IPS-20b (cell line): ENCODE measurements at regions not wholly inside any gene's neighbourhood (a gene's known extent, or its start where the extent isn't known, plus 50 kb on each side); places are given as distances from the start of the nearest gene placed in this dataset.
"Not testable (repeated sequence)": the region's sequence is repeated elsewhere in the genome, so short reads cannot be mapped to it uniquely, and the experiment has no call there.

ENCODE experiments used
- H3K27ac ChIP-seq: one replicate; pipeline ENCODE4 v1.5.1; 2013; ENCODE audit warnings: low read length
- H3K27me3 ChIP-seq: 2 replicates; pipeline ENCODE4 v1.6.1; 2013; ENCODE audit warnings: mild to moderate bottlenecking, low read length, inconsistent platforms; ENCODE audit not compliant: insufficient read depth
- H3K36me3 ChIP-seq: 2 replicates; pipeline ENCODE4 v1.6.1; 2013; ENCODE audit warnings: low read depth, mild to moderate bottlenecking, inconsistent platforms, low read length, moderate library complexity; ENCODE audit not compliant: insufficient read depth
- H3K4me1 ChIP-seq: 2 replicates; pipeline ENCODE4 v1.6.1; 2013; ENCODE audit warnings: mild to moderate bottlenecking, control low read depth, inconsistent platforms, low read length, moderate library complexity; ENCODE audit not compliant: insufficient read depth
- H3K4me3 ChIP-seq: 2 replicates; pipeline ENCODE4 v1.5.1; 2013; ENCODE audit warnings: mild to moderate bottlenecking, low read length, inconsistent platforms
- H3K9ac ChIP-seq: 2 replicates; pipeline ENCODE4 v1.6.1; 2013; ENCODE audit warnings: low read depth, mild to moderate bottlenecking, inconsistent platforms, low read length, moderate library complexity
- H3K9me3 ChIP-seq: 2 replicates; pipeline ENCODE4 v1.6.1; 2013; ENCODE audit warnings: mild to moderate bottlenecking, low read depth, low read length, inconsistent platforms; ENCODE audit not compliant: insufficient read depth

DNA sequence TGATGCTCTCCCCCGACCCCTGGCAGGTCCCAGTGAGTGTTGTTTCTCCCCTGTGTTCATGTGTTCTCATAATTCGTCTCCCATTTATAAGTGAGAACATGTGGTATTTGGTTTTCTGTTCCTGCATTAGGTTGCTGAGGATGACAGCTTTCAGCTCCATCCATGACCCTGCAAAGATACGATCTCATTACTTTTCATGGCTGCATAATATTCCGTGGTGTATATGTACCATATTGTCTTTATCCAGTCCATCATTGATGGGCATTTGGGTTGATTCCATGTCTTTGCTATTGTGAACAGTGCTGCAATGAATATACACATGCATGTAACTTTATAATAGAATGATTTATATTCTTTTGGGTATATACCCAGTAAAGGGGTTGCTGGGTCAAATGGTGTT, 321.5 kb downstream of the EMP1 start:
- H3K9ac ChIP-seq, H3K4me1 ChIP-seq, H3K27me3 ChIP-seq, H3K36me3 ChIP-seq, H3K4me3 ChIP-seq, H3K27ac ChIP-seq, H3K9me3 ChIP-seq: not testable (repeated sequence)

DNA sequence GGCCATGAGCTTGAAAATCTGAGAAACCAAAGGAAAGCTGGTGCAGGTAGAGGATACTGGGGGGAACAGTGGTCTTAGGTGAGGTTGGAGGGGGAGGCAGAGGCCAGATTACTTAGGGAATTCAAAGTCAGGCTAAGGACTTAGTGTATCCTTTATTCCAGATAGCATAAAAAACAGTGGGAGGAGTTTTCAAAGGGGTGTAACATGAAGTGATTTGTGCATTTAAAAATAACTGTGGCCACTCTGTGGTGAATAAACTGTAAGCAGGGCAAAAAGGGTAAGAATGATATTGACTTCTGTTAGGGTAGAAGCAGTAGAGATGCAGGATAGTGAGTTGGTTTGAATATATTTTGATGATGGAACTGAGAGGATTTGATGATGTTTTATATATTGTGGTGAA, 313.2 kb downstream of the EMP1 start:
- H3K36me3 ChIP-seq = no peaks in the 10 kb centered on the region
- no peaks in the 10 kb centered on the region for H3K9me3 ChIP-seq
- no peak overlapping the region for H3K4me3 ChIP-seq
- peaks cover 13% of the 10 kb centered on the region for H3K4me1 ChIP-seq
- H3K9ac ChIP-seq = no peak overlapping the region
- no peaks in the 10 kb centered on the region for H3K27me3 ChIP-seq
- H3K27ac ChIP-seq = no peak overlapping the region

DNA sequence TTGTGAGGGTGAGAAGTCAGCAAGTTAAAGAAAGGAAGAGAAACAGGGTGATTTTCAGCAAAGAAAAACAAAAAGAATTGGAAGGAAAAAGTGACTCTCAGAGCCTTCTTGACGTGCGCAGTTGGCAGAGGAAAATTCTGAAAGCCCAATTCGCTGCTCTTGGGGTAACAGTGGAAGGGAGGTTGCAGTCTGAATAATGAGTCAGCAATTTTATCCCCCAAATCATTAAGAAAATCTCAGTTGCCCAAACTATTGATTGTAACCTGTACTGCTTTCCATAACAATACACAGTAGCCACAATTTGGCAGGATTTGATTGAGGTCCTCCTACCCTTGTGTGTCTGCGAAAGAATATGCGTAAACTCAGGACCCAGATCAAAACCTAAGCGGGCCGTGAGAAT, 309.1 kb downstream of the EMP1 start:
- Histone ChIP-seq H3K4me1 (peaks cover 14% of the 10 kb centered on the region), H3K36me3 (no peaks in the 10 kb centered on the region), H3K27me3 (no peaks in the 10 kb centered on the region), H3K9me3 (no peaks in the 10 kb centered on the region), H3K9ac (no peak overlapping the region), H3K27ac (no peak overlapping the region), H3K4me3 (no peak overlapping the region)

DNA sequence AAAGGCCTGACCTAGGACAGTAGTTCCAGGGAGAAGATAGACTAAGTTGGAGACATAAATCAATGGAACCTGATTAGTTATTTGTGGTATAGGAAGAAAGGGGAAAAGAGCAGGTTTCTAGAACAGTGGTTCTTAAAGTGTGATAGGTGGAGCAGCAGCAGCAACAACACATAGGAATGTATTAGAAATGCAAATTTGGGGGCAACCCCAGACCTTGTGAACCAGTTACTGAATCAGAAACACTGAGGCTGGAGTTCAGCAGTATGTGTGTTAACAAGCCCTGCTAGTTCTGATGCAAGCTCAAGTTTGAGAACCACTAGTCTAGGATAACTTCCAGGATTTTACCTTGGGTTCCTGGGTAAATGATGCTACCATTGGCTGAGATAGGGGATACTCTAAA, 308.7 kb downstream of the EMP1 start:
- peaks cover 14% of the 10 kb centered on the region for H3K4me1 ChIP-seq
- H3K9ac ChIP-seq = no peak overlapping the region
- no peaks in the 10 kb centered on the region for H3K27me3 ChIP-seq
- H3K4me3 ChIP-seq = no peak overlapping the region
- H3K27ac ChIP-seq = no peak overlapping the region
- no peaks in the 10 kb centered on the region for H3K9me3 ChIP-seq
- no peaks in the 10 kb centered on the region for H3K36me3 ChIP-seq

DNA sequence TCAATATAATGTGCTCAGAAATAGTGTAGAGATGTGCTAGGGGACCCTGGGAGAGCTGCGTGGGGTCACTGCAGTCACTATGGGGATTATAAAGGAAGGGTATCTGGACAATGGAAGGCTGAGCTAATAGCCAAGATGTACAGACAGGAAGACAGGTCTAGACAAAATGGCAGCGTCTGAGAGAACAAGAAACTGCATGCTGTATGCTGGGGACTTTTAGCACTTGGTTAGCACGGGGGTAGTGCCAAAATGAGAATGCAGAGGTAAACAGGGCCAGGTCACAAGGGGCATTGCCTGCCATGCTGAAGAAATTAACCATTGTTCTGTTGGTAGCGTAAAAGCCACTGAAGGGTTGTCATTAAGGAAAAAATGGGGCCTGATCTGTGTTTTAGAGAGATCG, 308.2 kb downstream of the EMP1 start:
- H3K36me3 ChIP-seq = no peaks in the 10 kb centered on the region
- H3K9me3 ChIP-seq = no peaks in the 10 kb centered on the region
- peaks cover 14% of the 10 kb centered on the region for H3K4me1 ChIP-seq
- H3K27me3 ChIP-seq = no peaks in the 10 kb centered on the region
- H3K27ac ChIP-seq = no peak overlapping the region
- H3K9ac ChIP-seq = no peak overlapping the region
- H3K4me3 ChIP-seq = no peak overlapping the region

DNA sequence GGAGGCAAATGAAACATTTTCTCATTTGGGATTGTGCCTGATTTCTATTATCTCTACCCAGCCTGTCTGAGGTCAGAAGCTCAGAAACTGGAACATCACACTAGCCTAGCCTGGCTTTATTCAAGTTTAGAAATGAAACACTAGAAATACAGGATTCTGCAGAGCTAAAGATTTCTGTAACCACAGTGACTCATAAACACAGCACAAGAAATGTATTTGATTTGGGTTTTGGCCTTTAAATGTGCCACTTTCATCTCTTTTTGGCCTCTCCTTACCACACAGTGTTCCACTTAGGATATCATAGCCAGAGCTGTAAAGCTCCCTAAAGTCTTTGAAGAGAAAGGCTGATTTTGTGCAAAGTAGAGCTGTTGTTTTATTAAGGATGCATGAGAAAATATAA, 307.5 kb downstream of the EMP1 start:
- no peaks in the 10 kb centered on the region for H3K9me3 ChIP-seq
- H3K9ac ChIP-seq = no peak overlapping the region

DNA sequence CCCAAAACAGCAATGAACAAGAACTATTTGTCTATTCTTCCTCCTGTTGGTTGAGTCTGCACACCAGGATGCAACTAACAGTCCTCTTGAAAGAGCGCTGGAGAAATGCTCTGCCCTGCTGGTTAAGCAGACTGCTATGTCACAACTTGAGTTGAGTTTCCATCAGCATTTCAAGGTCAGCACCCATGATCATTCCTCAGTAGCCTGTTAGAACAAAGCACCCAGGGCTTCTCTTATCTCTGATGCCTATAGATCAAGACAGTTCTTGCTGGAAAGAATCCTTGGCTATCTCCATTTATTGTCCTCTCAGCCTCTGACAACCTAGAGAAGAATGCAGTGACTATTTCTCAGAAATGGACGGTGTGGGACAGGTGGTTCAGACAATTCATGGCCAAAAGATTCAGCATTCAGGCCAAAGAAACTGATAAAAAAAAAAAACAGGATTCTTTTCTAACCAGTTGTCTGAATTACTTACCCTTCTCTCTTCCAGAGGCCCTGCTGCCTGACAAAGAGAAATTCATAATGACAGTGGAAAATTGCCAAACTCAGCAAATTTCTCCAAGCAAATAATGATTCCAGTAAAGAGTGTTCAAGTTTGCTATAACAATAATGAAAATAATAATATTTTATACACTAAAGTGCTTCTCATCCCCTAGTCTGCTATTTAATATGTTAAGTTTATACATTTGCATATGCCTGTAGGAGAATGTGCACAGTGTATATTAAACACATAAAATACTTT, 306.7 kb downstream of the EMP1 start:
- no peak overlapping the region for H3K9ac ChIP-seq

More for the DNA sequence above, 307.5 kb downstream of the EMP1 start:
- no peak overlapping the region for H3K27ac ChIP-seq
- H3K36me3 ChIP-seq = no peaks in the 10 kb centered on the region
- no peaks in the 10 kb centered on the region for H3K27me3 ChIP-seq
- H3K4me3 ChIP-seq = no peak overlapping the region
- H3K4me1 ChIP-seq = peaks cover 14% of the 10 kb centered on the region

DNA sequence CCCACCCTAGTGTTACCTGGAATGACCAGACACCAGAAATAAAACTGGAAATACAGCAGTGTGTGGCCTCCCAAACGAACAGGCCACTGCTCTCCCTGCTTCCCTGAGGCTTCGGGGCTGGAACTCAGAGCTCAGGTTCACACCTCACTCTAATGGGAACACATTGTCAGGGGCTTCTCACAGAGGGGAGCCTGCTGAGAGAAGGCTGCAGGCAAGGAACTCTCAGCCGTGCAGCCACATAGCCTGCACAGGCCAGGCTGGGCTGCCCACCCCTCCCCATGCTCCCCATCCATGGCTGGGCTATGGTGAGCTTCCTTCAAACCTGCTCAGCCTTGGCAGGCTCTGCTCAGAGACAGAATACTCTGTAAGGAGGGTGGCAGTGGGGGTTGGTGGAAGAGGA, 302.5 kb downstream of the EMP1 start:
- Histone ChIP-seq H3K4me3 (no peak overlapping the region), H3K27me3 (no peaks in the 10 kb centered on the region), H3K36me3 (no peaks in the 10 kb centered on the region), H3K9me3 (no peaks in the 10 kb centered on the region), H3K27ac (no peak overlapping the region), H3K4me1 (no peaks in the 10 kb centered on the region), H3K9ac (no peak overlapping the region)

More for the DNA sequence above, 306.7 kb downstream of the EMP1 start:
- Histone ChIP-seq H3K27me3 (no peaks in the 10 kb centered on the region), H3K36me3 (no peaks in the 10 kb centered on the region), H3K9me3 (no peaks in the 10 kb centered on the region), H3K4me3 (no peak overlapping the region), H3K27ac (no peak overlapping the region), H3K4me1 (peaks cover 14% of the 10 kb centered on the region)

DNA sequence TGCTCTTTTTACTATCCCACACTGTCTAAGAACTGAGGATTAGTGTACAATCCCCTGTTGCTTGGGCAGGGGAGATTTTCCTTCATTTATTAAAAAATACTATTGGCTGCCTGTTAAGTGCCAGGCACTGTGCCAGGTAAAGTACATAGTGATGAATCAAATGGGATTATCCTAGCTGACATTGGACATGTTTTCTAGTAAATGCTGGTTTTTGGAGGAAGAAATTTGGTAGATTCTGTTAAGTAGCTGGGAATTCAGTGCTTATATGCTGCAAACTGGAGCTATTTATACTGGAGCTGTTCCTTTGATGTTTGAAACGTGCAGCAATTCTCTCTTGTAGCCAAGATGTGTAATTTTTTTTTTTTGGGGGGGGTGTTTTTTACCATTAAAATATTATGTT, 299.6 kb downstream of the EMP1 start:
- H3K36me3 ChIP-seq = no peaks in the 10 kb centered on the region
- H3K9ac ChIP-seq = no peak overlapping the region
- 0 out of 2 replicates have a peak, but pooled peaks cover 5% of the 10 kb centered on the region for H3K4me1 ChIP-seq
- no peaks in the 10 kb centered on the region for H3K27me3 ChIP-seq
- H3K9me3 ChIP-seq = no peaks in the 10 kb centered on the region
- H3K4me3 ChIP-seq = no peak overlapping the region
- H3K27ac ChIP-seq = no peak overlapping the region

DNA sequence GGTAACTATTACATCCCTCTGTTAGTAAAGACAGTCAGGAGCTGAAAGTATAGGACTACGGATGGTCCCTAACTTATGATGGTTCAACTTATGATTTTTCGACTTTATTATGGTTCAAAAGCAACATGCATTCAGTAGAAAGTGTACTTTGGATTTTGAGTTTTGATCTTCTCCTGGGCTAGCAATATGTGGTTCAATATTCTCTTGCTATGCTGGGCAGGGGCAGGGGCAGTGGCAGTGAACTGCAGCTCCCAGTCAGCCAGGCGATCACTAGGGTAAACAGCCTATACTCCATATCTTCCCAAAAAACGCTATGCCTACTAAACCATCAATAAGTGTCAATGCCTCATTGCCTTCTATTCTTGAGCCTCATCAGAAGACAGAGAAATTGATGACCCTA, 292.7 kb downstream of the EMP1 start:
- Histone ChIP-seq H3K27ac (no peak overlapping the region), H3K27me3 (no peaks in the 10 kb centered on the region), H3K9ac (no peak overlapping the region), H3K36me3 (no peaks in the 10 kb centered on the region), H3K4me3 (no peak overlapping the region), H3K9me3 (no peaks in the 10 kb centered on the region), H3K4me1 (0 out of 2 replicates have a peak, but pooled peaks cover 5% of the 10 kb centered on the region)

DNA sequence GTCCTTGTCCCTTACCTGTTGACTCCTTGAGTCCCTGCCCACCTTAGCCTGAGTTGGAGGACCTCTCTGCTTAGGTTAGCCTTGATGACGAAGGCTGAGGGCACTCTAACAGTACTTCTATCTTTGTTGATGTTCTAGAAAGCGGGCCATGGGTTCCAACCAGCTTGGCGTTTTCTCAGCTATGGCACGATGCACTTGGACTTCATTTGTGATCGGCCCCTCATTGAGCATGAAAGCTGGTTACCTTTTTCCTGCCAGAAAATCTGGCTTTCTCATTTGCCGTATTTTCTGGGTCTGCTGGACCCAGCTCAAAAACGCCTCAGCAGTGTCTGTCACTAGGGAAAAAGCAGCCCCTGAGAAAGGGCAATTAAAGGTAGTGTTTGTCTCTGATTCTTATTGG, 290.8 kb downstream of the EMP1 start:
- Histone ChIP-seq H3K4me3 (no peak overlapping the region), H3K27ac (no peak overlapping the region), H3K9me3 (no peaks in the 10 kb centered on the region), H3K36me3 (no peaks in the 10 kb centered on the region), H3K4me1 (no peaks in the 10 kb centered on the region), H3K9ac (no peak overlapping the region), H3K27me3 (no peaks in the 10 kb centered on the region)

DNA sequence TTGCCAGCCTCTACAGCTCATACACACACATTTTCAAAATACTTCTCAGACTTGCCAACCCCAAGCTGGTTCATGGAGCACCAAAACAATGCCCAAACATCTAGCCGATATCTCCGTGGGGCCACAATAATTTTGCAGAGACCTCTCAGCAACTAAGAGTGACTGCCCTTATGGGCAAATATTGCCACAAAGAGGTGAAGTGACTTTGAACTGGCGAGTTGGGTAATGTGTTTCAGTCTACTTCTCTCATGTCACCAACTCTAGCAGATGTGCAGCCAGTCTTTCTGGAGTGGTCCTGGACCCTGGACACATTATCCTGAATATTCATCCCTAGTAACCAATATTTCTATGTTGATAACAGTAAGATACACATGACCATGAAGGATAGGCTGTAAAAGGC, 290.3 kb downstream of the EMP1 start:
- Histone ChIP-seq H3K9me3 (no peaks in the 10 kb centered on the region), H3K27ac (no peak overlapping the region), H3K36me3 (no peaks in the 10 kb centered on the region), H3K9ac (no peak overlapping the region), H3K27me3 (no peaks in the 10 kb centered on the region), H3K4me3 (no peak overlapping the region), H3K4me1 (no peaks in the 10 kb centered on the region)
